Right atrium auricular region (tissue), 2 donors: ENCODE measurements at regions not wholly inside any gene's neighbourhood (a gene's known extent, or its start where the extent isn't known, plus 50 kb on each side); places are given as distances from the start of the nearest gene placed in this dataset.

Experiments
- DNase-seq: peaks from one replicate; pipeline ENCODE4 v3.0.0-alpha.2; 2019; ENCODE audit warnings: low spot score
- H3K27ac ChIP-seq, 2 donors: fragments of 200-600 bp; sonication (generic); 1 replicate in 1 of 2; 2 replicates in 1 of 2; pipeline ENCODE4 v1.5.1; 2016 to 2019
- H3K27me3 ChIP-seq, 2 donors: fragments of 200-600 bp; sonication (generic); one replicate each; pipeline versions ENCODE4 v1.5.1 to v1.6.0; 2017 to 2019
- H3K36me3 ChIP-seq: fragments of 200-600 bp; sonication (generic); one replicate; pipeline ENCODE4 v1.5.1; 2016
- H3K4me1 ChIP-seq, 2 donors: fragments of 200-600 bp; sonication (generic); one replicate each; pipeline versions ENCODE4 v1.5.1 to v1.6.0; 2017 to 2019
- H3K4me3 ChIP-seq, 2 donors: fragments of 200-600 bp; sonication (generic); 1 replicate in 1 of 2; 2 replicates in 1 of 2; pipeline ENCODE4 v1.5.1; 2017 to 2019; ENCODE audit warnings: mild to moderate bottlenecking in 1 of 2, moderate library complexity in 1 of 2
- H3K9me3 ChIP-seq, 2 donors: fragments of 200-600 bp; sonication (generic); one replicate each; pipeline ENCODE4 v1.5.1; 2019
- CTCF ChIP-seq, 2 donors: fragments of 200-600 bp; sonication (generic); IDR thresholded peaks; one replicate each; pipeline ENCODE4 v1.5.1; 2019; ENCODE audit warnings: antibody characterized with exemption in 2 of 2

DNA sequence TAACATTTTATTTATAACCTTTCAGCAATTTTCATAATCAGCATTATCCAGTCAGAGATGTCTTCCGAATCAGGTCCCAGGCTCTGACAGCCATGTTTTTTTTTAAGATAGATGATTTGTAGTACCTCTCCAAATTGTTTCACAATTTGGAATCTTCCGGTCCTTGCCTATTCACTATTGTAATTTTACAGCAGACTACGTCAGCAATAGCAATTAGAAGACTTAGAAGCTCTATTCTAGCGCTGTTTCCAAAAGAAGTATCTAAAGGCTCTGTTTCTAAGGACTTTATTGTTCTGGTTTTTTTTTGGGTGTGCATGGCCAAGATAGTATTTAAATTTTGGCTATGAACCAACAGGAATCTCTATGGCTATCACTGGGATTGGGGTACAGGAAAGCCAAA is 94.6 kb upstream of the PELI1 start:
- peaks cover 0 to 14% of the 10 kb centered on the region in 2 donors for H3K4me1 ChIP-seq
- no peak for TF ChIP-seq CTCF (IDR thresholded peaks at IDR 0.05)
- H3K9me3 ChIP-seq = no peaks in the 10 kb centered on the region
- H3K27me3 ChIP-seq = no peaks in the 10 kb centered on the region
- no peak overlapping the region for H3K4me3 ChIP-seq
- no peak for DNase-seq
- H3K27ac ChIP-seq = peak overlapping the region in 1 of 2 donors; percentile 5
- no peaks in the 10 kb centered on the region for H3K36me3 ChIP-seq

DNA sequence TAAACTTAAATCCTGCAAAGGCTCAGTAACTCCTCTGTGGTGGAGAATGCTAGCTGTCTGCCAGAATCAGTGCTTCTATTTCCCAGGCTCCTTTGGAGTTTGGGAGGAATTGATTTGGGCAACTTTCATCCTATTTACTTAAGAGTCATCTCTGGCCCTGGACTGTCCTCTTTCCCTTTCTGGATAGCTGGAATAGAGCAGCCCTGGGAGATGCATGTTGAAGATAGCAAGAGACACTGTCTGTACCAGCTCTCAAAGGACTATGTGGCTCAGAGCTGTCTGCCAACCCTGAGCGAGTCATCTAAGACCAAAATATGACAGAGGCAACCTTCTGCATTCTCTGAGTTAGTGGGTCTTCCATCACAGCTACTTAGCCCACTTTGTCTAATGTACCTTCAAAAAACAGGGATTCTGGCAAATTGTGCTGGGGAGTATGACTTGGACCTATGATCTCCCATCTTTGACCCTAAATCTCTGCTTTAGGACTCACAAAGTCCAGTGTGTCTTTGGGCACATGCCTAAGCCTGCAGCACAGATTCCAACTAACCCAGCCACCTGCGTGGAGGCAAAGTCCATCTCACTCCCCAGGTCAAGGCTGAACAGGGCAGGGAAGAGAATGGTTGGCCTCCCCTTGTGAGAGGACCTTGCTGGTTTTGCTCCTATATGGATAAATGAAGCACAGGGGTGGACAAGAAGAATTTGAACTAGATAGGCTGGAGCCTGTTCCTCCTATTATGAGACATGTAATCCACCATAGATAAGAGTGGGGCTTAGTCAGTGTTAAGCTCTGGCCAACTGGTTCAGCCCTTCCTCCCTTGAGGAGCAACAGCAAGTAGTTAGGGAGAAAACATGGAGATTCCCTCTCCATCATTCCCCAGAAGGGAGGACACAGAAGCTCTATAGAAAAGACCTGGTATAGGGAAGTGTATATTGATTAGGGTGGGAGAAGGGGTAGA is 99.1 kb upstream of the PELI1 start:
- Histone ChIP-seq H3K27ac (no peak overlapping the region), H3K27me3 (no peaks in the 10 kb centered on the region), H3K4me3 (no peak overlapping the region), H3K4me1 (peaks cover 0 to 15% of the 10 kb centered on the region in 2 donors), H3K36me3 (no peaks in the 10 kb centered on the region), H3K9me3 (no peaks in the 10 kb centered on the region)
- TF ChIP-seq CTCF (IDR thresholded peaks at IDR 0.05) = no peak
- DNase-seq = no peak

DNA sequence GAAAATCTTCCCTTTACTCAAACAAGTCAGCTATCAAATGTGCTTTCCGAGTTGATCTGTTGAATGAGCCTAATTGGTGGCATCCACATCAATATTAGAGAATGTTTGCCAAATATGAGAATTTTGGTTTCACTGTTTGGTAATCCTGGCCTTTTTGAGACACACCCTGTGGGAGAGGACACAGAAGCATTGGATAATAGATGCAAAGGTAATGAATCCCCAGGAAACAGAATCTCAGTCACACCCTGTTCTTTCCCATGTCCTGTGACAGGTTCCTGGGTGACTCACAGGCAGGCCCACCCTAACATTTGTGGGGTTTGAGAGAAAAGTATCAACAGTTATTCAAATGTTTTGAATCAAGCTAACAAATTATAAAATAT is 99.8 kb upstream of the PELI1 start:
- DNase-seq = no peak
- no peak overlapping the region for H3K27ac ChIP-seq
- H3K9me3 ChIP-seq = no peaks in the 10 kb centered on the region
- H3K27me3 ChIP-seq = no peaks in the 10 kb centered on the region
- peaks cover 0 to 15% of the 10 kb centered on the region in 2 donors for H3K4me1 ChIP-seq
- no peaks in the 10 kb centered on the region for H3K36me3 ChIP-seq
- no peak for TF ChIP-seq CTCF (IDR thresholded peaks at IDR 0.05)
- H3K4me3 ChIP-seq = no peak overlapping the region

GRCh38 chr2:64245631-64246030 is 101.4 kb upstream of the PELI1 start:
- Histone ChIP-seq H3K27me3 (no peaks in the 10 kb centered on the region), H3K4me3 (no peak overlapping the region), H3K27ac (no peak overlapping the region), H3K4me1 (peaks cover 0 to 15% of the 10 kb centered on the region in 2 donors), H3K9me3 (no peaks in the 10 kb centered on the region), H3K36me3 (no peaks in the 10 kb centered on the region)
- no peak for TF ChIP-seq CTCF (IDR thresholded peaks at IDR 0.05)
- no peak for DNase-seq

- H3K27me3 ChIP-seq = no peaks in the 10 kb centered on the region
- H3K27ac ChIP-seq = no peak overlapping the region
- H3K36me3 ChIP-seq = no peaks in the 10 kb centered on the region
- H3K4me1 ChIP-seq = peaks cover 0 to 15% of the 10 kb centered on the region in 2 donors
- H3K9me3 ChIP-seq = no peaks in the 10 kb centered on the region
- no peak for DNase-seq
- H3K4me3 ChIP-seq = no peak overlapping the region
- no peak for TF ChIP-seq CTCF (IDR thresholded peaks at IDR 0.05)
Observed at GRCh38 chr2:64246962-64247361, 102.7 kb upstream of the PELI1 start.
